ENCODE measurements at regions not wholly inside any gene's neighbourhood (a gene's known extent, or its start where the extent isn't known, plus 50 kb on each side); places are given as distances from the start of the nearest gene placed in this dataset.

DNA sequence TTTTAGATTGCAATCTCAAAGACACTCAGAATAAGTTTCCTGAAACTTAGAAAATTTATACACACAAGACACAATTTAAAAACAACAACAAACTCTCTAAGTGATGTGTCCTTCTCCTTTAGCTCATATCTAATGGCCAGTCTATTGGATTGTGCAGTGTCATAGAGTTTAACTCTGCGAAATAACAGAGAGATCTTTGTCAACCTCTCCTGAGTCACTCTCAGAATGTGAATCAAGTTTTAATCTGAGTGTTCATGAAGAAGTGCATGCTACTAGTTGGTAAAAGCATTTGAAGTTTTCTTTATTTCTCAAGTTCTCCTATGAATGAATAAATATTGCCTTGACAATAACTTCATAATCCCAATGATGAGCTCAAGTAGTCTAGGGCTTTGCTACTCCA is 284.5 kb upstream of the DNAJC19 start:
- H3F3A ChIP-seq (ENCODE audit: insufficient read depth), result no peaks in the 10 kb centered on the region
- in situ Hi-C loops (cut with MboI), result no loop called here
- H4K20me1 ChIP-seq (ENCODE audit: insufficient read depth), result no peaks in the 10 kb centered on the region
- no peaks in the 10 kb centered on the region for H3K9me3 ChIP-seq (ENCODE audit: low read depth)
- no peak for DNase-seq
- no peaks in the 10 kb centered on the region for H3K9me2 ChIP-seq (ENCODE audit: insufficient read depth)
- H3K4me1 ChIP-seq (ENCODE audit: insufficient read depth), result no peaks in the 10 kb centered on the region
- no peaks in the 10 kb centered on the region for H3K79me2 ChIP-seq (ENCODE audit: insufficient read depth)
- H3K36me3 ChIP-seq (ENCODE audit: low read depth), result no peaks in the 10 kb centered on the region
- TF ChIP-seq EZH2 (IDR thresholded peaks at IDR 0.05; ENCODE audit: insufficient read depth, poor library complexity, severe bottlenecking), result no peak
- no peak for TF ChIP-seq EZH2phosphoT487 (IDR thresholded peaks at IDR 0.05; ENCODE audit: insufficient read depth, low read depth)
- no peak overlapping the region for H3K27ac ChIP-seq
- no peak overlapping the region for H3K9ac ChIP-seq
- WGBS, 2 experiments (ENCODE audit: low coverage in 1 of 2, low lambda C conversion rate in 2 of 2, missing lambda C conversion rate in 2 of 2), result 7 to 14% methylated on average over 1 of the region's 1 CpG
- no peak overlapping the region for H3K4me3 ChIP-seq
- H3K4me2 ChIP-seq (ENCODE audit: unreplicated experiment), result no peak overlapping the region
- H2AFZ ChIP-seq, result no peak overlapping the region
- no peaks in the 10 kb centered on the region for H3K27me3 ChIP-seq (replicated peaks; ENCODE audit: insufficient read depth)

DNA sequence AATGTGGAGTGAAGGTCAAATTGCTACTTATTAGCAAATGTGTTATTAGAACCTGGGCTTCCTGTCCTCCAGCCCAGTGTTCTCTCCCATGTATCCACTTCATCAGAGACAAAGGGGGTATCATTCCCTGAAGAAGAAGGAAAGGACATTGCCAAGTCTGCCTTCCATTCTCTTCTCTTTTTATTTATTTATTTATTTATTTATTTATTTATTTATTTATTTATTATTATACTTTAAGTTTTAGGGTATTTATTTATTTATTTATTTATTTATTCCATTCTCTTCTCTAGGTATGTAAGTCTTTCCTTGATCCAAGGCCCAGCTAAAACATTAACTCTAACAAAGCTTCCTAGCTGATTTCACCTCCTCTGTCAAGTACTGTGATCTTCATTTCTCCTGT is 277.8 kb upstream of the DNAJC19 start:
- Histone ChIP-seq H3K9ac (no peak overlapping the region), H3F3A (ENCODE audit: insufficient read depth) (no peaks in the 10 kb centered on the region), H3K4me1 (ENCODE audit: insufficient read depth) (no peaks in the 10 kb centered on the region), H4K20me1 (ENCODE audit: insufficient read depth) (no peaks in the 10 kb centered on the region), H3K36me3 (ENCODE audit: low read depth) (no peaks in the 10 kb centered on the region), H3K4me2 (ENCODE audit: unreplicated experiment) (no peak overlapping the region), H2AFZ (no peak overlapping the region), H3K9me2 (ENCODE audit: insufficient read depth) (no peaks in the 10 kb centered on the region), H3K27me3 (replicated peaks; ENCODE audit: insufficient read depth) (no peaks in the 10 kb centered on the region), H3K79me2 (ENCODE audit: insufficient read depth) (no peaks in the 10 kb centered on the region), H3K27ac (no peak overlapping the region), H3K9me3 (ENCODE audit: low read depth) (no peaks in the 10 kb centered on the region), H3K4me3 (no peak overlapping the region)
- in situ Hi-C loops (cut with MboI), result no loop called here
- no peak for TF ChIP-seq EZH2phosphoT487 (IDR thresholded peaks at IDR 0.05; ENCODE audit: insufficient read depth, low read depth)
- no peak for TF ChIP-seq EZH2 (IDR thresholded peaks at IDR 0.05; ENCODE audit: insufficient read depth, poor library complexity, severe bottlenecking)
- DNase-seq, result no peak

DNA sequence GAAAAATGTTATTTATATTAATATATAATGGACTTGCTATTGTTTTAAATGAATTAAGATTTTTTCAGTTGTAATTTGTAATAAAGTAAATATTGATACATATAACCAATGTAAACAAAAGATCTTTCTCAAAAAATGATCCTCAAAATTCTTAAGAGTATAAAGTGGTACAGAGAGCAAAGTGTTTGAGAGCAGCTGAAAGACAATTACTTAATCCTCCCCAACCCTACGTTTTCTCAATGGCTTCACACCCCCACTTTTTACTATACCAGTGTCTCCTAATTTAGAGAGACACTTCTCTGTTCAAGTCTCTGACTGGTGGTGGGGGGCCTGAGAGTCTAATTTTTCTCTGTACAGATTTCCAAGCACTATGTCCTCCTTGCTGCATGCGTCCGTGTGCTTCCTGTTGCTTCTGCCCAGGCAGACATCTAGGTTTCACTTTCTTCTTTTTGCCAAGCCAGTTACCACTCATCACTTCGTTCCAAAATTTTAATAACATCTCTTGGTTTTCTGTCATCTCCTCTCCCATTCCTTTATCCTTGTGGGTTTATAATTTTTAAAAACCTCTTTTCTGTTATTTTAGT is 276.3 kb upstream of the DNAJC19 start:
- no peaks in the 10 kb centered on the region for H3K9me3 ChIP-seq (ENCODE audit: low read depth)
- no peak for TF ChIP-seq EZH2phosphoT487 (IDR thresholded peaks at IDR 0.05; ENCODE audit: insufficient read depth, low read depth)
- no peak for TF ChIP-seq EZH2 (IDR thresholded peaks at IDR 0.05; ENCODE audit: insufficient read depth, poor library complexity, severe bottlenecking)
- DNase-seq, result peak; percentile 0
- no peaks in the 10 kb centered on the region for H4K20me1 ChIP-seq (ENCODE audit: insufficient read depth)
- no peaks in the 10 kb centered on the region for H3K9me2 ChIP-seq (ENCODE audit: insufficient read depth)
- H2AFZ ChIP-seq, result 0 out of 2 replicates have a peak overlapping the region, but pooled peaks have one; percentile 40
- no peaks in the 10 kb centered on the region for H3K27me3 ChIP-seq (replicated peaks; ENCODE audit: insufficient read depth)
- H3K9ac ChIP-seq, result no peak overlapping the region
- no peaks in the 10 kb centered on the region for H3K36me3 ChIP-seq (ENCODE audit: low read depth)
- WGBS, 2 experiments (ENCODE audit: low coverage in 1 of 2, low lambda C conversion rate in 2 of 2, missing lambda C conversion rate in 2 of 2), result 18 to 20% methylated on average over 4 of the region's 4 CpGs
- no peak overlapping the region for H3K27ac ChIP-seq
- no peaks in the 10 kb centered on the region for H3K4me1 ChIP-seq (ENCODE audit: insufficient read depth)
- no peaks in the 10 kb centered on the region for H3F3A ChIP-seq (ENCODE audit: insufficient read depth)
- no peaks in the 10 kb centered on the region for H3K79me2 ChIP-seq (ENCODE audit: insufficient read depth)
- in situ Hi-C loops (cut with MboI), result no loop called here
- peak overlapping the region; percentile 16 for H3K4me2 ChIP-seq (ENCODE audit: unreplicated experiment)
- H3K4me3 ChIP-seq, result peak overlapping the region; percentile 48

DNA sequence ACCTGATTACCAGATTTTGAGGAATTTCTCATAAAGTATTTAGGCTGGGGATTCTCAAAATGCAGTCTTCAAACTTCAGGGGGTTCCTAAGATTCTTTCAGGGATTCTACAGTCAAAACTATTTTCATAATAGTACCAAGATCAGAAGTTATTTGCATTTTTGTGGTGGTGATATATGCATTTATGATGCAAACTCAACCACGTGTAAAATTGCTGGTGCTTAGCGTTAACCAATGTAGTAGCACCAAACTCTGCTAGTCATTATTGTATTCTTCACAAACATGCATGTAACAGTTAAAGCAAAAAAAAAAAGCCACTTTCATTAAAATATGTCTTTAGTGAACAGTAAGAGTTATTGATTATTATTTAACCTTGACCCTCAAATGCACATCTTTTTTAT is 274.9 kb upstream of the DNAJC19 start:
- WGBS, 2 experiments (ENCODE audit: low coverage in 1 of 2, low lambda C conversion rate in 2 of 2, missing lambda C conversion rate in 2 of 2), result 51 to 58% methylated on average over 2 of the region's 2 CpGs
- in situ Hi-C loops (cut with MboI), result no loop called here
- H3F3A ChIP-seq (ENCODE audit: insufficient read depth), result no peaks in the 10 kb centered on the region

DNA sequence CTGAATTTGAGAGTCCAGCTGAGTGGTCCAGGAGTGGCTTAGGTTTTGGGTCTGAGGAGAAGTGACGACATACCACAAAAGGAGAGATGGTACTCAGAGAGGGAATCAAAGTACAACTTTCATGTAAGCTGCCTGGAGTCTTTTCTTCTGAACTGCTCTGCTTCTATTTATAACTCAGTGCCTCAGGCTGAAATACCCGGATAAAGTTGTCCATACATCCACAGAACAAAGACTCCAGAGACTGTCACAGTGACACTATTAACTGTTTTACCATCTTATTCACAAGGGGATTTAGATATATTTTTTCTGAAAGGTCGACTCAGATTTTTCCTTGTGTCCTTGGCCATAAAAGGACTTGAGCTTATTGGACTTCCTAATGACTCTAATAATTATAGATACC is 264.3 kb upstream of the DNAJC19 start:
- TF ChIP-seq EZH2 (IDR thresholded peaks at IDR 0.05; ENCODE audit: insufficient read depth, poor library complexity, severe bottlenecking) (no peak), EZH2phosphoT487 (IDR thresholded peaks at IDR 0.05; ENCODE audit: insufficient read depth, low read depth) (no peak)
- H3F3A ChIP-seq (ENCODE audit: insufficient read depth), result no peaks in the 10 kb centered on the region
- no peaks in the 10 kb centered on the region for H3K9me2 ChIP-seq (ENCODE audit: insufficient read depth)
- H2AFZ ChIP-seq, result no peak overlapping the region
- H3K4me2 ChIP-seq (ENCODE audit: unreplicated experiment), result no peak overlapping the region
- H3K36me3 ChIP-seq (ENCODE audit: low read depth), result no peaks in the 10 kb centered on the region
- H3K27ac ChIP-seq, result no peak overlapping the region
- WGBS, 2 experiments (ENCODE audit: low coverage in 1 of 2, low lambda C conversion rate in 2 of 2, missing lambda C conversion rate in 2 of 2), result 1 to 2% methylated on average over 3 of the region's 3 CpGs
- H3K79me2 ChIP-seq (ENCODE audit: insufficient read depth), result no peaks in the 10 kb centered on the region
- no peaks in the 10 kb centered on the region for H3K4me1 ChIP-seq (ENCODE audit: insufficient read depth)
- no peaks in the 10 kb centered on the region for H4K20me1 ChIP-seq (ENCODE audit: insufficient read depth)
- in situ Hi-C loops (cut with MboI), result no loop called here
- no peak for DNase-seq
- H3K27me3 ChIP-seq (replicated peaks; ENCODE audit: insufficient read depth), result no peaks in the 10 kb centered on the region
- no peak overlapping the region for H3K9ac ChIP-seq
- H3K4me3 ChIP-seq, result no peak overlapping the region
- H3K9me3 ChIP-seq (ENCODE audit: low read depth), result no peaks in the 10 kb centered on the region

More for the DNA sequence above, 274.9 kb upstream of the DNAJC19 start:
- no peak for DNase-seq
- H3K9ac ChIP-seq, result no peak overlapping the region
- H3K9me2 ChIP-seq (ENCODE audit: insufficient read depth), result no peaks in the 10 kb centered on the region
- H3K9me3 ChIP-seq (ENCODE audit: low read depth), result no peaks in the 10 kb centered on the region
- no peak overlapping the region for H2AFZ ChIP-seq
- no peaks in the 10 kb centered on the region for H3K4me1 ChIP-seq (ENCODE audit: insufficient read depth)
- H3K27ac ChIP-seq, result no peak overlapping the region
- no peak overlapping the region for H3K4me3 ChIP-seq
- no peaks in the 10 kb centered on the region for H4K20me1 ChIP-seq (ENCODE audit: insufficient read depth)
- no peaks in the 10 kb centered on the region for H3K36me3 ChIP-seq (ENCODE audit: low read depth)
- no peak overlapping the region for H3K4me2 ChIP-seq (ENCODE audit: unreplicated experiment)
- no peaks in the 10 kb centered on the region for H3K79me2 ChIP-seq (ENCODE audit: insufficient read depth)
- TF ChIP-seq EZH2phosphoT487 (IDR thresholded peaks at IDR 0.05; ENCODE audit: insufficient read depth, low read depth) (no peak), EZH2 (IDR thresholded peaks at IDR 0.05; ENCODE audit: insufficient read depth, poor library complexity, severe bottlenecking) (no peak)
- H3K27me3 ChIP-seq (replicated peaks; ENCODE audit: insufficient read depth), result no peaks in the 10 kb centered on the region
